K562 (cell line): ENCODE measurements at regions not wholly inside any gene's neighbourhood (a gene's known extent, or its start where the extent isn't known, plus 50 kb on each side); places are given as distances from the start of the nearest gene placed in this dataset.
A peak's percentile ranks its signal among the peaks of the same experiment; 100 is the strongest.

Experiments used
- ATAC-seq: fragments of 200-7000 bp; cut with Tn5 transposase; 3 replicates; pipeline ENCODE4 v1.9.1; 2020; ENCODE audit warnings: moderate library complexity
- BruUV-seq: library from RNA; stranded (reverse); fragments of 400-500 nt; replicated peaks from 2 replicates; lab custom pipeline; 2021; lab: Mats Ljungman, UMichigan
- CTCF ChIA-PET: fragments of 300-600 bp; formaldehyde crosslinking; extraction: SDS; loops from one replicate; lab custom pipeline; 2021; ENCODE audit warnings: low intra/inter-chr PET ratio; lab: Yijun Ruan, JAX
- POLR2A ChIA-PET: fragments of 300-600, 350-650 bp; sonication (Branson Sonifier 250); formaldehyde crosslinking; extraction: SDS; loops from one replicate; lab custom pipeline; 2021; ENCODE audit warnings: antibody characterized with exemption, inconsistent platforms; lab: Yijun Ruan, JAX
- DNase-seq, 4 experiments: peaks; one replicate each; pipeline versions ENCODE4 v3.0.0 to v3.0.0-alpha.2; 2011 to 2018; ENCODE audit warnings: low spot score in 3 of 4, mixed read lengths in 3 of 4; ENCODE audit errors: extremely low read depth in 1 of 4
- FAIRE-seq: peaks from 2 replicates; lab custom pipeline; 2011; peaks lifted over from hg19 to GRCh38; lab: Jason Lieb, UNC
- H2AFZ ChIP-seq: 2 replicates; pipeline ENCODE4 v1.6.0; 2011; ENCODE audit warnings: low read depth, low read length, control low read depth, inconsistent platforms
- H3K27ac ChIP-seq: fragments of 200-600 bp; 3 replicates; pipeline ENCODE4 v1.8.0; 2011; ENCODE audit warnings: low read depth, mild to moderate bottlenecking, control low read depth, inconsistent platforms, low read length, moderate library complexity, mixed read lengths; ENCODE audit errors: extremely low read depth
- H3K27me3 ChIP-seq, 2 experiments: fragments of 300-600 bp in 1 of 2; 2 replicates in 1 of 2; 3 replicates in 1 of 2; pipeline versions ENCODE4 v1.6.0 to v1.8.0; 2011; ENCODE audit warnings: inconsistent platforms in 2 of 2, low read length in 2 of 2, mild to moderate bottlenecking in 1 of 2, mixed read lengths in 1 of 2, moderate library complexity in 1 of 2; ENCODE audit not compliant: control insufficient read depth in 2 of 2, insufficient read depth in 2 of 2
- H3K36me3 ChIP-seq: fragments of 300-600 bp; 3 replicates; pipeline ENCODE4 v1.8.0; 2011; ENCODE audit warnings: mild to moderate bottlenecking, low read length, inconsistent platforms; ENCODE audit not compliant: control insufficient read depth, insufficient read depth
- H3K4me1 ChIP-seq, 2 experiments: fragments of 200-600 bp in 1 of 2; replicated peaks in 1 of 2; 2 replicates in 1 of 2; 3 replicates in 1 of 2; pipeline versions ENCODE4 v1.5.1 to v1.8.0; 2011; ENCODE audit warnings: inconsistent platforms in 2 of 2, low read length in 2 of 2, mild to moderate bottlenecking in 1 of 2, mixed read lengths in 1 of 2, moderate library complexity in 1 of 2; ENCODE audit not compliant: control insufficient read depth in 2 of 2, insufficient read depth in 2 of 2
- H3K4me2 ChIP-seq: 2 replicates; pipeline ENCODE4 v1.6.1; 2011; ENCODE audit warnings: low read length, control low read depth, inconsistent platforms, mixed read lengths; ENCODE audit not compliant: insufficient read depth
- H3K4me3 ChIP-seq: fragments of 200-600 bp; sonication (generic), shearing (Covaris generic); 2 replicates; pipeline ENCODE4 v1.5.1; 2016; ENCODE audit warnings: control low read depth, inconsistent platforms
- H3K79me2 ChIP-seq: fragments of 200-600 bp; 3 replicates; pipeline ENCODE4 v1.8.0; 2011; ENCODE audit warnings: low read length, inconsistent platforms; ENCODE audit not compliant: control insufficient read depth, insufficient read depth
- H3K9ac ChIP-seq, 2 experiments: 2 replicates each; pipeline versions ENCODE4 v1.6.0 to v1.6.1; 2011; ENCODE audit warnings: low read depth in 2 of 2, low read length in 2 of 2, control low read depth in 1 of 2, inconsistent platforms in 1 of 2, mild to moderate bottlenecking in 1 of 2, mixed read lengths in 1 of 2; ENCODE audit not compliant: insufficient read depth in 1 of 2
- H3K9me1 ChIP-seq: one replicate; pipeline ENCODE4 v1.6.0; 2011; ENCODE audit warnings: inconsistent platforms, mild to moderate bottlenecking, low read length, moderate library complexity; ENCODE audit not compliant: control insufficient read depth, insufficient read depth
- H3K9me3 ChIP-seq: replicated peaks from 2 replicates; pipeline ENCODE4 v1.5.1; 2011; ENCODE audit warnings: low read depth, low read length, inconsistent platforms; ENCODE audit not compliant: control insufficient read depth, insufficient read depth
- H4K20me1 ChIP-seq: replicated peaks from 2 replicates; pipeline ENCODE4 v1.6.1; 2011; ENCODE audit warnings: low read length, inconsistent platforms, mixed read lengths; ENCODE audit not compliant: control insufficient read depth, insufficient read depth
- ARID3B ChIP-seq: fragments of 250-450 bp; sonication (Bioruptor Pico); IDR thresholded peaks from 2 replicates; pipeline ENCODE4 v1.4.0; 2020; ENCODE audit warnings: borderline replicate concordance
- HDAC6 ChIP-seq: IDR thresholded peaks from 2 replicates; pipeline ENCODE4 v1.6.1; 2012; ENCODE audit warnings: low read depth, mild to moderate bottlenecking, control low read depth, inconsistent platforms, low read length, moderate library complexity
- MLLT1 ChIP-seq, 2 experiments: fragments of 450-650 bp; IDR thresholded peaks; 2 replicates each; pipeline ENCODE4 v1.6.1; 2016
- NFYB ChIP-seq: IDR thresholded peaks from 2 replicates; pipeline ENCODE4 v1.6.1; 2011; ENCODE audit warnings: mild to moderate bottlenecking, moderate library complexity; ENCODE audit not compliant: insufficient read length; ENCODE audit errors: extremely low read depth
- POLR2AphosphoS2 ChIP-seq: IDR thresholded peaks from 2 replicates; pipeline ENCODE4 v1.6.1; 2012; ENCODE audit warnings: low read length, improper control_type of control experiment
- SFPQ ChIP-seq: fragments of 200-400 bp; formaldehyde crosslinking; IDR thresholded peaks from 2 replicates; pipeline ENCODE4 v1.6.1; 2017; ENCODE audit warnings: mild to moderate bottlenecking, low read depth, low read length, moderate library complexity
- STAT6 ChIP-seq: sonication (generic); formaldehyde crosslinking; IDR thresholded peaks from 2 replicates; pipeline ENCODE4 v1.8.1; 2023; ENCODE audit warnings: mild to moderate bottlenecking, missing genetic modification reagents
- U2AF2 ChIP-seq: fragments of 200-400 bp; formaldehyde crosslinking; optimal IDR thresholded peaks from 2 replicates; pipeline ENCODE3; 2017; ENCODE audit warnings: low read depth, mild to moderate bottlenecking, low read length
- ZBTB8A ChIP-seq: fragments of 450-650 bp; IDR thresholded peaks from 2 replicates; pipeline ENCODE4 v1.6.1; 2018; ENCODE audit warnings: mild to moderate bottlenecking, moderate library complexity; ENCODE audit not compliant: partially characterized antibody
- WGBS: fragments of 100-300 bp; shearing (Covaris generic); methylation state at CpG from one replicate; pipeline ENCODE4 v1.1.6; 2016; ENCODE audit warnings: low coverage, mixed read lengths; ENCODE audit not compliant: insufficient coverage; ENCODE audit errors: missing lambda C conversion rate; 5-methylcytosine and 5-hydroxymethylcytosine counted together
- in situ Hi-C: fragments of 300-500 bp; cut with MboI; formaldehyde crosslinking; loops from 4 replicates; pipeline ENCODE4 v1.15.0; 2018; ENCODE audit warnings: inconsistent platforms, mixed read lengths
- intact Hi-C: fragments of 100-400 bp; cut with micrococcal nuclease; formaldehyde crosslinking; loops from 2 replicates; pipeline ENCODE4 v1.14.2; 2022
- TF ChIP-seq, protein P1 (sequence below): fragments of 450-650 bp; IDR thresholded peaks from 2 replicates; pipeline ENCODE4 v1.6.1; 2016; ENCODE audit warnings: borderline replicate concordance

- Histone ChIP-seq H3K9me3 (no peaks in the 10 kb centered on the region), H3K27ac (no peak overlapping the region), H3K9me1 (no peaks in the 10 kb centered on the region), H4K20me1 (no peaks in the 10 kb centered on the region), H3K9ac (no peak overlapping the region), H3K4me2 (no peak overlapping the region), H3K4me3 (no peak overlapping the region), H3K27me3 (no peaks in the 10 kb centered on the region), H3K4me1 (peaks cover 0 to 12% of the 10 kb centered on the region in 2 experiments; a peak in 3 of 5 replicates), H3K36me3 (no peaks in the 10 kb centered on the region), H3K79me2 (no peaks in the 10 kb centered on the region), H2AFZ (0 out of 2 replicates have a peak overlapping the region, but pooled peaks have one; percentile 26)
- 35% methylated on average over 1 of the region's 1 CpG for WGBS
- in situ Hi-C loops: no loop called here
- no peak for DNase-seq
- ChIA-PET POLR2A (interaction anchor here (1.2 kb wide), 1 partner anchor 11 kb away, joined by 3 read pairs; no protein-coding TSS in a partner anchor), CTCF (no interaction called here)
- ATAC-seq: no peak
- FAIRE-seq: no peak
- intact Hi-C loops: no loop called here
- no TSS peak for BruUV-seq
- TF ChIP-seq U2AF2 (no peak), HDAC6 (no peak), ZBTB8A (no peak), NFYB (no peak), MLLT1 (IDR thresholded peaks at IDR 0.05) (no peak), ARID3B (CRISPR knock-in tag) (no peak), STAT6 (CRISPR knock-in tag) (no peak), POLR2AphosphoS2 (no peak), SFPQ (no peak)
- TF ChIP-seq, protein P1, sequence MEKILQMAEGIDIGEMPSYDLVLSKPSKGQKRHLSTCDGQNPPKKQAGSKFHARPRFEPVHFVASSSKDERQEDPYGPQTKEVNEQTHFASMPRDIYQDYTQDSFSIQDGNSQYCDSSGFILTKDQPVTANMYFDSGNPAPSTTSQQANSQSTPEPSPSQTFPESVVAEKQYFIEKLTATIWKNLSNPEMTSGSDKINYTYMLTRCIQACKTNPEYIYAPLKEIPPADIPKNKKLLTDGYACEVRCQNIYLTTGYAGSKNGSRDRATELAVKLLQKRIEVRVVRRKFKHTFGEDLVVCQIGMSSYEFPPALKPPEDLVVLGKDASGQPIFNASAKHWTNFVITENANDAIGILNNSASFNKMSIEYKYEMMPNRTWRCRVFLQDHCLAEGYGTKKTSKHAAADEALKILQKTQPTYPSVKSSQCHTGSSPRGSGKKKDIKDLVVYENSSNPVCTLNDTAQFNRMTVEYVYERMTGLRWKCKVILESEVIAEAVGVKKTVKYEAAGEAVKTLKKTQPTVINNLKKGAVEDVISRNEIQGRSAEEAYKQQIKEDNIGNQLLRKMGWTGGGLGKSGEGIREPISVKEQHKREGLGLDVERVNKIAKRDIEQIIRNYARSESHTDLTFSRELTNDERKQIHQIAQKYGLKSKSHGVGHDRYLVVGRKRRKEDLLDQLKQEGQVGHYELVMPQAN: no peak
- TF ChIP-seq, all 486 proteins: peak for 0
Measured at GRCh38 chr12:68460236-68460635, 128.1 kb upstream of the MDM1 start.
